ENCODE measurements at regions not wholly inside any gene's neighbourhood (a gene's known extent, or its start where the extent isn't known, plus 50 kb on each side); places are given as distances from the start of the nearest gene placed in this dataset.
A peak's percentile ranks its signal among the peaks of the same experiment; 100 is the strongest.

DNA sequence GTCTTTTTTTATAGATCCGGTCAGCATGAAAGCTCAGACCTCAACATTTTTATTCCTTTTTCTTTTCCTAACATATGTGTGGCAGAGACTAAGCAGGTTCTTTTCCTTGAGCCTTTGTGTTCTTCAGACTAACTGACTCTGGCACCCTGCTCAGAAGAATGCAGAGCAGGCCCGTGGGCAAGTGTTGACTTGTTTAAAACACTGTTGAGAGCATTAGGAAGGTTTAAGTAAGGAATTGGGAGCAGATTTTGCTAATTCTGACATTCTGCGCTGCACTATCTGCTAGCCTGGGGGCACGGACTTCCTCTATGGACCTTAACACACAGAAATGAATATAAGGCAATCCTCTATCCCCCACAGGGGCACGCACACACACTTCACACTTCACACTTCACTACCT is 182.5 kb upstream of the PIK3R1 start:
- no peaks in the 10 kb centered on the region for H3K9me3 ChIP-seq (ENCODE audit: control insufficient read depth, low read depth, low read length)
- FAIRE-seq = peak; percentile 79
- dilution Hi-C loops (cut with MboI; ENCODE audit: extremely low pct_ligation_motif_present, low sequenced_read_pairs) = no loop called here
- H2AFZ ChIP-seq (ENCODE audit: control insufficient read depth, low read length) = no peak overlapping the region
- H3K9ac ChIP-seq (ENCODE audit: control insufficient read depth, extremely low read depth, insufficient read depth, low read length) = no peak overlapping the region
- H3K4me3 ChIP-seq (ENCODE audit: control insufficient read depth in 2 of 3, extremely low read depth in 1 of 3, insufficient read depth in 2 of 3, low read depth in 1 of 3, low read length in 3 of 3) = no peak overlapping the region
- H3K27me3 ChIP-seq (ENCODE audit: control insufficient read depth, extremely low read depth, insufficient read depth, low read length) = no peaks in the 10 kb centered on the region
- TF ChIP-seq, protein P1, sequence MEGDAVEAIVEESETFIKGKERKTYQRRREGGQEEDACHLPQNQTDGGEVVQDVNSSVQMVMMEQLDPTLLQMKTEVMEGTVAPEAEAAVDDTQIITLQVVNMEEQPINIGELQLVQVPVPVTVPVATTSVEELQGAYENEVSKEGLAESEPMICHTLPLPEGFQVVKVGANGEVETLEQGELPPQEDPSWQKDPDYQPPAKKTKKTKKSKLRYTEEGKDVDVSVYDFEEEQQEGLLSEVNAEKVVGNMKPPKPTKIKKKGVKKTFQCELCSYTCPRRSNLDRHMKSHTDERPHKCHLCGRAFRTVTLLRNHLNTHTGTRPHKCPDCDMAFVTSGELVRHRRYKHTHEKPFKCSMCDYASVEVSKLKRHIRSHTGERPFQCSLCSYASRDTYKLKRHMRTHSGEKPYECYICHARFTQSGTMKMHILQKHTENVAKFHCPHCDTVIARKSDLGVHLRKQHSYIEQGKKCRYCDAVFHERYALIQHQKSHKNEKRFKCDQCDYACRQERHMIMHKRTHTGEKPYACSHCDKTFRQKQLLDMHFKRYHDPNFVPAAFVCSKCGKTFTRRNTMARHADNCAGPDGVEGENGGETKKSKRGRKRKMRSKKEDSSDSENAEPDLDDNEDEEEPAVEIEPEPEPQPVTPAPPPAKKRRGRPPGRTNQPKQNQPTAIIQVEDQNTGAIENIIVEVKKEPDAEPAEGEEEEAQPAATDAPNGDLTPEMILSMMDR (optimal IDR thresholded peaks at IDR 0.05 in 1 of 3, IDR thresholded peaks at IDR 0.05 in 1 of 3, conservative IDR thresholded peaks at IDR 0.05 in 1 of 3; ENCODE audit: extremely low read depth in 1 of 3, insufficient read depth in 2 of 3, low read length in 3 of 3) = no peak
- no peak for TF ChIP-seq EZH2 (IDR thresholded peaks at IDR 0.05; ENCODE audit: low read length)
- H3K4me1 ChIP-seq (ENCODE audit: control insufficient read depth, extremely low read depth, insufficient read depth, low read length) = peaks cover 26% of the 10 kb centered on the region
- peak overlapping the region; percentile 49 for H3K4me2 ChIP-seq (ENCODE audit: control insufficient read depth, extremely low read depth, insufficient read depth, low read depth, low read length)
- no peaks in the 10 kb centered on the region for H3K36me3 ChIP-seq (ENCODE audit: control insufficient read depth in 2 of 2, extremely low read depth in 1 of 2, insufficient read depth in 2 of 2, low read length in 2 of 2)
- H3K9me1 ChIP-seq (ENCODE audit: control insufficient read depth, extremely low read depth, insufficient read depth, low read length) = no peaks in the 10 kb centered on the region
- peak; percentile 61 for DNase-seq (ENCODE audit: low read depth, low spot score)
- no peak overlapping the region for H3K27ac ChIP-seq (ENCODE audit: control insufficient read depth, insufficient read depth, low read length)
- H4K20me1 ChIP-seq (ENCODE audit: control insufficient read depth, extremely low read depth, insufficient read depth, low read length) = no peaks in the 10 kb centered on the region
- no peaks in the 10 kb centered on the region for H3K79me2 ChIP-seq (ENCODE audit: control insufficient read depth, insufficient read depth, low read length)

DNA sequence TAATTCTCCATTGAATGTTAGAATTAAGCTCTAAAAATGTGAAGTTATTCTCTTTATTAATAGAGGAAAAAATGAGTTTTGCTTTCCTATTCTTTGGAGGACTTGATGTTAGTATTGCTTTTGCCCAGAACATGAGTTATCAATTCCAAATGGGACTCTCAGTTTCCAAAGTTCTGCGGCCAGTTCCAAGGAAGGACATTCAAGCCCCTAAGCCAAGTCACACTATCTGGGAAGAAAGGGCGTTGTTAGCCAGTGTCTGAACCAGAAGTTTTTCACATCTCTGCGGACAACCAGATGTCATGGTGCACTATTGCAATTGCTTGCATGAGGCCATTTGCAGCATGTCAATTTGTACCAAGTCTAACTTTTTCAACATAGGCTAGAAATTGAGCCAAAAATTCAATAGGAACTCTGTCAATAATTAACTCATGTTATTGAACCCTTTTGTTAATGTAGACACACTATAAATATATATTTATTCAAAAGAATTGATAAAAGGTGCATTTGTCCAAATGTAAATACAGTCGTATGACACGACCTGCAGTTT is 183.3 kb upstream of the PIK3R1 start:
- no peak overlapping the region for H3K4me3 ChIP-seq (ENCODE audit: control insufficient read depth in 2 of 3, extremely low read depth in 1 of 3, insufficient read depth in 2 of 3, low read depth in 1 of 3, low read length in 3 of 3)
- no peak overlapping the region for H3K27ac ChIP-seq (ENCODE audit: control insufficient read depth, insufficient read depth, low read length)
- H3K4me1 ChIP-seq (ENCODE audit: control insufficient read depth, extremely low read depth, insufficient read depth, low read length) = peaks cover 26% of the 10 kb centered on the region
- dilution Hi-C loops (cut with MboI; ENCODE audit: extremely low pct_ligation_motif_present, low sequenced_read_pairs) = no loop called here
- H4K20me1 ChIP-seq (ENCODE audit: control insufficient read depth, extremely low read depth, insufficient read depth, low read length) = no peaks in the 10 kb centered on the region
- H3K36me3 ChIP-seq (ENCODE audit: control insufficient read depth in 2 of 2, extremely low read depth in 1 of 2, insufficient read depth in 2 of 2, low read length in 2 of 2) = no peaks in the 10 kb centered on the region
- H3K9me1 ChIP-seq (ENCODE audit: control insufficient read depth, extremely low read depth, insufficient read depth, low read length) = no peaks in the 10 kb centered on the region
- H3K27me3 ChIP-seq (ENCODE audit: control insufficient read depth, extremely low read depth, insufficient read depth, low read length) = no peaks in the 10 kb centered on the region
- H2AFZ ChIP-seq (ENCODE audit: control insufficient read depth, low read length) = no peak overlapping the region
- FAIRE-seq = no peak
- DNase-seq (ENCODE audit: low read depth, low spot score) = no peak
- TF ChIP-seq, protein P1 (optimal IDR thresholded peaks at IDR 0.05 in 1 of 3, IDR thresholded peaks at IDR 0.05 in 1 of 3, conservative IDR thresholded peaks at IDR 0.05 in 1 of 3; ENCODE audit: extremely low read depth in 1 of 3, insufficient read depth in 2 of 3, low read length in 3 of 3) = no peak
- TF ChIP-seq EZH2 (IDR thresholded peaks at IDR 0.05; ENCODE audit: low read length) = no peak
- H3K4me2 ChIP-seq (ENCODE audit: control insufficient read depth, extremely low read depth, insufficient read depth, low read depth, low read length) = no peak overlapping the region
- no peaks in the 10 kb centered on the region for H3K79me2 ChIP-seq (ENCODE audit: control insufficient read depth, insufficient read depth, low read length)
- H3K9me3 ChIP-seq (ENCODE audit: control insufficient read depth, low read depth, low read length) = no peaks in the 10 kb centered on the region
- H3K9ac ChIP-seq (ENCODE audit: control insufficient read depth, extremely low read depth, insufficient read depth, low read length) = no peak overlapping the region
